Cardiac fibroblast (primary cell): ENCODE measurements at regions not wholly inside any gene's neighbourhood (a gene's known extent, or its start where the extent isn't known, plus 50 kb on each side); places are given as distances from the start of the nearest gene placed in this dataset.

Experiments
- DNase-seq, 2 donors: peaks; one replicate each; pipeline versions ENCODE4 v3.0.0 to v3.0.0-alpha.2; 2010; ENCODE audit warnings: low read depth in 2 of 2
- H3K4me3 ChIP-seq, 2 donors: replicated peaks in 1 of 2; 1 replicate in 1 of 2; 2 replicates in 1 of 2; pipeline ENCODE4 v1.5.1; 2011; ENCODE audit warnings: low read depth in 2 of 2, low read length in 2 of 2, mild to moderate bottlenecking in 2 of 2, moderate library complexity in 1 of 2
- CTCF ChIP-seq: IDR thresholded peaks from one replicate; pipeline ENCODE4 v1.5.1; 2011; ENCODE audit warnings: low read depth, mild to moderate bottlenecking, low read length, inconsistent platforms

- no peak overlapping the region for H3K4me3 ChIP-seq
- no peak for DNase-seq
- TF ChIP-seq CTCF = no peak
Observed at GRCh38 chr6:139636391-139636790, 261.9 kb upstream of the CITED2 start.

- no peak for TF ChIP-seq CTCF
- DNase-seq = no peak
- no peak overlapping the region for H3K4me3 ChIP-seq
Observed at GRCh38 chr6:139635401-139636130, 261.1 kb upstream of the CITED2 start.

GRCh38 chr6:139632840-139633239 lies 258.4 kb upstream of the CITED2 start:
- no peak for TF ChIP-seq CTCF
- no peak overlapping the region for H3K4me3 ChIP-seq
- no peak for DNase-seq

- H3K4me3 ChIP-seq = no peak overlapping the region
- TF ChIP-seq CTCF = no peak
- DNase-seq = no peak
Observed at GRCh38 chr6:139628270-139628669, 253.8 kb upstream of the CITED2 start.

GRCh38 chr6:139627091-139627490 lies 252.6 kb upstream of the CITED2 start:
- TF ChIP-seq CTCF = no peak
- no peak overlapping the region for H3K4me3 ChIP-seq
- no peak for DNase-seq

- DNase-seq = peak; percentile 17 to 78
- H3K4me3 ChIP-seq = no peak overlapping the region
- no peak for TF ChIP-seq CTCF
Observed at GRCh38 chr6:139625998-139626975, 251.8 kb upstream of the CITED2 start.
